Coronary artery (tissue), 2 donors: ENCODE measurements at regions not wholly inside any gene's neighbourhood (a gene's known extent, or its start where the extent isn't known, plus 50 kb on each side); places are given as distances from the start of the nearest gene placed in this dataset.

ENCODE experiments used
- DNase-seq: peaks from one replicate; pipeline ENCODE4 v3.0.0-alpha.2; 2017; ENCODE audit warnings: low spot score
- H3K27ac ChIP-seq, 2 donors: fragments of 200-600 bp; sonication (generic); one replicate each; pipeline ENCODE4 v1.5.1; 2016 to 2019
- H3K4me3 ChIP-seq: fragments of 200-600 bp; sonication (generic); 2 replicates; pipeline ENCODE4 v1.5.1; 2016; ENCODE audit warnings: mild to moderate bottlenecking, moderate library complexity
- TF ChIP-seq, protein P1 (sequence below): fragments of 200-600 bp; sonication (generic); IDR thresholded peaks from one replicate; pipeline ENCODE4 v1.5.1; 2019; ENCODE audit warnings: antibody characterized with exemption

DNA sequence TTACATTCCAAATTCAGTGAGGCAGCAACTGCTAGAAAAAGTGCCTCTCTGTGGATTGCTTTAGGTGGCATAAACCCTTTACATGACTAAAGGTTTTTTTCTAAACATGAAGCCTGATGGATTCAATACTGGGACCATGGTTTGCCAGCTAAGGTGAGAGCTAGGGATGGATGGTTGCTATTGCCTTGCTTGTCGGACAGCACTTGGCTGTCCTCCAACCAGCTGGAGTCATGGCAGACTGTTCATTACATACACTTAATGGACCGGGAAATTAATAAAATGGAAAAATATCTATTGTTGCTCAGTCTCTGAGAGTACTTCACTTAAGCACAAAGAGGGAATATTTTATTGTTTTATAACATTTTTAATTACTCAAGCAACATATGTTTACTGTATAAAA, 116.9 kb upstream of the TRPC7 start:
- TF ChIP-seq, protein P1, sequence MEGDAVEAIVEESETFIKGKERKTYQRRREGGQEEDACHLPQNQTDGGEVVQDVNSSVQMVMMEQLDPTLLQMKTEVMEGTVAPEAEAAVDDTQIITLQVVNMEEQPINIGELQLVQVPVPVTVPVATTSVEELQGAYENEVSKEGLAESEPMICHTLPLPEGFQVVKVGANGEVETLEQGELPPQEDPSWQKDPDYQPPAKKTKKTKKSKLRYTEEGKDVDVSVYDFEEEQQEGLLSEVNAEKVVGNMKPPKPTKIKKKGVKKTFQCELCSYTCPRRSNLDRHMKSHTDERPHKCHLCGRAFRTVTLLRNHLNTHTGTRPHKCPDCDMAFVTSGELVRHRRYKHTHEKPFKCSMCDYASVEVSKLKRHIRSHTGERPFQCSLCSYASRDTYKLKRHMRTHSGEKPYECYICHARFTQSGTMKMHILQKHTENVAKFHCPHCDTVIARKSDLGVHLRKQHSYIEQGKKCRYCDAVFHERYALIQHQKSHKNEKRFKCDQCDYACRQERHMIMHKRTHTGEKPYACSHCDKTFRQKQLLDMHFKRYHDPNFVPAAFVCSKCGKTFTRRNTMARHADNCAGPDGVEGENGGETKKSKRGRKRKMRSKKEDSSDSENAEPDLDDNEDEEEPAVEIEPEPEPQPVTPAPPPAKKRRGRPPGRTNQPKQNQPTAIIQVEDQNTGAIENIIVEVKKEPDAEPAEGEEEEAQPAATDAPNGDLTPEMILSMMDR = no peak
- no peak for DNase-seq
- Histone ChIP-seq H3K27ac (no peak overlapping the region), H3K4me3 (no peak overlapping the region)

DNA sequence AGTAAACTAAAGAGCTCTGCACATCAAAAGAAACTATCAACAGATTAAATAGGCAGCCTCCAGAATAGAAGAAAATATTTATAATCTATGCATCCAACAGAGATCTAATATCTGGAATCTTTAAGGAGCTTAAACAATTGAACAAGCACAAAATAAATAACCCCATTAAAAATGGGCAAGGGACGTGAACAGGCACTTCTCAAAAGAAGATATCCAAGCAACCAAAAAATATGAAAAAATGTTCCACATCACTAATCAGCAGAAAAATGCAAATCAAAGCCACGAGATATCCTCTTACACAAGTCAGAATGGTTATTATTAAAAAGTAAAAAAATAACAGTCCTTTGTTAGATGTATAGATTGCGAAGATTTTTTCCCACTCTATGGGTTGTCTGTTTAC, 109.1 kb upstream of the TRPC7 start:
- no peak overlapping the region for H3K4me3 ChIP-seq
- DNase-seq = no peak
- H3K27ac ChIP-seq = no peak overlapping the region
- TF ChIP-seq, protein P1 = no peak

- TF ChIP-seq, protein P1 = no peak
Observed at GRCh38 chr5:136467632-136468031, 102.3 kb upstream of the TRPC7 start.

GRCh38 chr5:136466041-136466415, 100.7 kb upstream of the TRPC7 start:
- no peak for DNase-seq
- TF ChIP-seq, protein P1 = no peak
- Histone ChIP-seq H3K27ac (no peak overlapping the region), H3K4me3 (no peak overlapping the region)

More at GRCh38 chr5:136467632-136468031, 102.3 kb upstream of the TRPC7 start:
- H3K27ac ChIP-seq = no peak overlapping the region
- no peak overlapping the region for H3K4me3 ChIP-seq
- no peak for DNase-seq

- no peak for DNase-seq
- Histone ChIP-seq H3K27ac (no peak overlapping the region), H3K4me3 (no peak overlapping the region)
- TF ChIP-seq, protein P1 = no peak
Observed at GRCh38 chr5:136458481-136458880, 93.1 kb upstream of the TRPC7 start.

DNA sequence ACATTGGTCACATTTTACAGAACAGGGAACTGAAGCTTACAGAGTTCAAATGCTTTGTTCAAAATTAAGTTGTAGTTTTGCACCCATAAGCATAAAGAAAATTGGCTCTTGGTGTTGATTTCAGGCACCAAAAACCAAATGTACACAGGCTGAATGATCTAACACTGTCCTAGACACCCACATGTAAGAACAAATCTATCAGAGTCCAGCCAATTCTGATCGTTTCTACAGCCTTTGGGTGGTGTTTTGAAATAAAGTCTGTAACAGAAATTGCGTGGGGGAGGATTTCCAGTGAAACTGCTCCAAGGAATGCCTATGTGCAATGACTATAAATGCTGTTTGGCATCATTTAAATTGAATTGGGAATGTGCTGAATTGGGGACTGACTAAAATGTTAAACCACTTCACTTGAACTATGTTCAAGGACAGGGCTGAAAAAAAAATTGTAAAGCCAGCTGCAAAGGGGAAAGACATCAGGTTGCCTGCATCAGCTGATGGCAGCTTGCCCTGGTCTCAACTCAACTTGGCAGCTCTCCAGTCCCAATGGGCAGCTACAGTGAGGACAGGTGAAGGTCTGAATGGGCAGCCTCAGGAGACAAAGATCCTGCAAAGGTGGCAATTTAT, 92.2 kb upstream of the TRPC7 start:
- no peak overlapping the region for H3K4me3 ChIP-seq
- no peak overlapping the region for H3K27ac ChIP-seq
- DNase-seq = no peak
- TF ChIP-seq, protein P1 = no peak

GRCh38 chr5:136455409-136455808, 90.1 kb upstream of the TRPC7 start:
- TF ChIP-seq, protein P1 = no peak
- Histone ChIP-seq H3K4me3 (no peak overlapping the region), H3K27ac (no peak overlapping the region)
- DNase-seq = no peak
